Germinal center (tissue), 1 donor: ENCODE measurements at regions not wholly inside any gene's neighbourhood (a gene's known extent, or its start where the extent isn't known, plus 50 kb on each side); places are given as distances from the start of the nearest gene placed in this dataset.
"Not testable (repeated sequence)": the region's sequence is repeated elsewhere in the genome, so short reads cannot be mapped to it uniquely, and the experiment has no call there.

Source experiments
- DNase-seq: peaks from one replicate; pipeline ENCODE4 v3.0.0; 2012; ENCODE audit warnings: mixed read lengths, low spot score

DNA sequence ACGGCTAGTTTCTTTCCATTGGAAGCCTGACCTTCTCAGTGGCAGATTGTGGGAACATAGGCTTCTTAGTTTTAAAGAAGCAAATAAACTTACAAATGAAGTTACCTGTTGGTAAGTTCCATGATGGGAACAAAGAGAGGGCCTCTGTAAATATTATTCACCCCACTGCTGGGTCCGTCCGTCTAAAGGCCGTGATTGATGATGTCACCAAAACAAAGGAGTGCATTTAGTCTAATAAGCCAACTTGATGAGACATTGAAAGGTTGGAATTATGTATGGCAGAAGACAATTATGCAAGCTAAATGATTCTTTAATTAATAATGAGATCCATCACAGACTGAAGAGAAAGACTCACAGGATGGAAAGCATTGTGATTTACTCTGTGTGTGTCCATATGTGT lies 1091.9 kb upstream of the FANCL start:
- no peak for DNase-seq

- DNase-seq = not testable (repeated sequence)
Observed at GRCh38 chr2:59326581-59327365, 1085.6 kb upstream of the FANCL start.

GRCh38 chr2:59322870-59323269 lies 1081.7 kb upstream of the FANCL start:
- DNase-seq = no peak

- no peak for DNase-seq
Observed at GRCh38 chr2:59322005-59322404, 1080.9 kb upstream of the FANCL start.

DNA sequence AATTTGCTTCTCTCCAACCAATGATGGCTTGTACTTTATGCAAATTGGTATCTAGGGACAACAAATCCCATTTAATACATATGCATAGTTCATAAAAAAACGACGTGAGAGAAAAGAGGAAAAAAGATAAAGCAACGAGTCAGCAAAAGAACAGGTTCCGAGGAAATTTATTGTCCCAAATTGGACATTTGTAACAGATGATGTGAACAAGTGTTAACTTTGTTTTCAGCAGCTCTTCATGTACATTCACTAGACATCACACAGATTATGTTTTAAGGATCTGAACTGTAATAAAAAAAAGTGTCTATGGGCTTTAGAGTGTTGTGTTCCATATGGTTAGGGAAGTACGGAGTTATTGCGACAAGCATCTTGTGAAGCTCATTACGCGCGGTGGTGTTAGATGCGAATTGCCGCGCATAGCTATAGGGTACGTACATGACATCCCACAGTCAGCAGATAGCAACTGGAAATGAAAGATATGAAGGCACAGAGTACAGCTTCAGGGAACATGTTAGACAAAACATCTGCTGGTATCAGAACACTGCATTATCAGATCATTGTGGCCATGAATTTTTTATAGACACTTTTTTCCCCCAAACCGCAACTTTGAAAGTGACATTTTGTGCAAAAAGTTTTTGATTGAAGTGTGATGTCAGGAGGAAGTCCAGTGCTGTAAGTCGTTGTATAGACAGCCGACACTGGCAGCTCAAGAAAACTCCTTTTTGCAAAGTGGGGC lies 1073.1 kb upstream of the FANCL start:
- DNase-seq = no peak

- no peak for DNase-seq
Observed at GRCh38 chr2:59312967-59313940, 1072.1 kb upstream of the FANCL start.

DNA sequence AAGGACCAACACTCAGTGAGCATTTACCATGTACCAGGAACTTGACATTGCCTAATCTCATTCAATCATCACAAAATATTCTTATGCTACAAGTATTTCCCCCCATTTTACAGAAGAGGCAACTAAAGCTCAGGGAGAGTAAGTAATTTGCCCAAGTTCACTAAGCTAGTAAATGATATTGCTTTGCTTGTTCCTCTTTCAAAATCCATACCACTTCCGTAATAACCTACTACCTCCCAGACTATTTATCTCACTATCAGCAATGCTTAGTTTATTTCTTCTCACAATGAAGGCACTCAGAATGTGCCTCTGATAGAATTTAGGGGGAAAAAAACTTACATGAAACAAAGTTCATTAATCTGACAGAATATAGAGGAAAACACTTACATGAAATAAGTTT lies 1070.9 kb upstream of the FANCL start:
- no peak for DNase-seq

DNA sequence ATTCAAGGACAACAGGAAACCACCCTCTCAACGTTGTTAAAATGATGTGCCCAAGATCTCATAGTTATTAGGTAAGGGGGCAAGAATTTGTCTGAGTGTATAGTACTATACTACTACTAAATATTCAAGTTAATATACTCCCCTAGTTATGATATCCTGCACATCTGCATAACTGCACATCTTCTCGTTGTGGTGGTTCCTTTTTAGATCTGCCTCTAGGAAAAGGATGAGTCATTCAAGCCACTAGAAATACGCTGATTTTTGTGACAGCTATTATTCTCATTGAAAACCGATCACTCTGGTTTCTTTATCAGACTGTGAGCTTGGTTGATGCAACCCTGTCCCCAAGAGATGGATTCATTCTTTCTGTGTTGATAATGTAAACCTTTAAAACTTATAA lies 1067.0 kb upstream of the FANCL start:
- no peak for DNase-seq

- DNase-seq = no peak
Observed at GRCh38 chr2:59307196-59307595, 1066.1 kb upstream of the FANCL start.

GRCh38 chr2:59303272-59303671 lies 1062.1 kb upstream of the FANCL start:
- no peak for DNase-seq

- DNase-seq = no peak
Observed at GRCh38 chr2:59302683-59303082, 1061.6 kb upstream of the FANCL start.

DNA sequence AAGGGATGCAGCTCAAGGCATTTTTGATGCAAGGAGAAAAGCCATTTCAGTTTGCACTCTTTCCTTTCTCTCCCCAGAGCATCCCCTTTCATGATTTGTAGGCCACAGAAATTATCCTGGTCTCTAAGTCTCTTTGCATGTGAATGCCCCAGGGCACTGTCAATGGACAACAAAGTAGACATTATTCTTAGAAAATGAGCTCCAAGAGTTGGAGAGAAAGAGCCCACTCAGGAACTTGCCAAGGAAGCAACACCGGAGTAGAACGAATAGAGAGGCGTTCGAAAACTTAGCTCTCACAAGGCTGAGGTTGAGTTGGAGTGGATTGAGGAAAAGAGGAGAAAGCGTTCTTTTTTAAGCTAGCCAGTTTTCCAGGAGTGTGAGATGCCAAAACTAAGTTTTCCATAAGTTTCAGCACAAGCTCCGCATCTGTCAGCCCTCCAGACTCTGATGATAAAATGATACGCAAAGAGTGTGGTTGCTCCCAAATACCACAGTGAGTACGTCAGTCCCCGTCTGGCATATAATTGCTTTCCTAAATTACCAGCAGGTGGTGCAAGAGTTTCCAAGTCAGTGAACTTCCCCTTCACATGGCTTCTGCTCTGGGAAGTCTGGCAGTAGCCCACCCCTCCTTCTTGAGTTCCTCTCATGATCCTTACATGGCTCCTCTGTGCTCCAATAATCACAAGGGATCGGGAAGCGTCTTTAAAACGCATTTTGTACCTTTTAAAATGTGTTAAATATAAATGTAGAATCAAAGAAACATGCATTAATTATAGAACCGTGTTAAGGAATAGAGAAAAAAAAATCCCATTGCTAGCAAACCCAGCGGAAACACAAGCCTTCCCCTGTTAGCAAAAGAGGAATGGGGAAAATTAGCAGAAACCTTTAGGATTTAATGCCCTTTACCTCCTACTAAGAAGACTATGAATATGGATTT lies 1060.6 kb upstream of the FANCL start:
- peak; percentile 25 for DNase-seq

- DNase-seq = no peak
Observed at GRCh38 chr2:59297816-59298215, 1056.7 kb upstream of the FANCL start.

DNA sequence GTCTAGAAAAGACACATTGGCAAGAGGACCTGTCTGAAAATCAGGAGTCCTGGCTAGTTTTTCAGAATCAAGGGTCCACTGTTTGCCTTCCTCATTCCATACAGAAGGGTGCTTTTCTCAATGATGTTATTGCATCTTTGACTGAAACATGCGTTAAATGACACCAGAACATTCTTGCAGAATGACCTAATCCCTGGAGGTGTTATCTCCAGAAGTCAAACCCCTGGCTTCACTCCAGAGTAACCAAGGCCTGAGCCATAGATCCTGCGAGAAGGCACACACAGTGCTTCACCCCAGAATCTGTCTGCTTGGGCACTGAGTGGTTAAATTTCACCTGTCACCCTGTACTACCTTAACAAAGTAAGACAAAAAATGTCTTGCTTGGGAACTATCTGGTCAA lies 1055.2 kb upstream of the FANCL start:
- no peak for DNase-seq

GRCh38 chr2:59295524-59296162 lies 1054.5 kb upstream of the FANCL start:
- no peak for DNase-seq

GRCh38 chr2:59288771-59289170 lies 1047.6 kb upstream of the FANCL start:
- DNase-seq = no peak

GRCh38 chr2:59282374-59283057 lies 1041.4 kb upstream of the FANCL start:
- no peak for DNase-seq

- no peak for DNase-seq
Observed at GRCh38 chr2:59277671-59278070, 1036.5 kb upstream of the FANCL start.

DNA sequence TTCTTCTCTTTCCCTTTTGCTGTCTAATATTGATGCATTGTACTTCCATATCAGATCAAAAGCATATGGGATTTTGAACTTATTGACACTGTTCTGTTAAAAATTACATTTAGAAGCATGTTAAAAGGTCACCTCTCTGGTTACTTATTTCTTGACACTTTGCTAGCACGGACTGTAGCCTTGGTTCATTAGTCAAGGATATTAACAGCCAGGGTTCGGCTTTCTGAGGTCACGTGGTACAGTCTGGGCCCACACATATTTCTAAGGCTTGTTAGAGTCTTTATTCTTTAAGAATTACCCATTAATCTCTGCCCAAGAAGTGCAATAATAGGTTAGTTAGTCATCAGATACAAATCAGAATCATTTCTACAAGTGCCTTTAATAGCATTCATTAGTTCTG lies 1035.8 kb upstream of the FANCL start:
- DNase-seq = no peak

- DNase-seq = no peak
Observed at GRCh38 chr2:59276033-59276432, 1034.9 kb upstream of the FANCL start.
